Urothelium cell line (cell line): ENCODE measurements at regions not wholly inside any gene's neighbourhood (a gene's known extent, or its start where the extent isn't known, plus 50 kb on each side); places are given as distances from the start of the nearest gene placed in this dataset.
"Not testable (repeated sequence)": the region's sequence is repeated elsewhere in the genome, so short reads cannot be mapped to it uniquely, and the experiment has no call there.

Experiments used
- DNase-seq: peaks from one replicate; pipeline ENCODE4 v3.0.0; 2011; ENCODE audit warnings: low spot score, mixed read lengths
- FAIRE-seq: peaks from 2 replicates; lab custom pipeline; 2011; peaks lifted over from hg19 to GRCh38; lab: Jason Lieb, UNC

GRCh38 chr16:88325976-88326375, 56.8 kb upstream of the ZNF469 start:
- FAIRE-seq (no peak), DNase-seq (no peak)

- DNase-seq = no peak
- FAIRE-seq = no peak
Observed at GRCh38 chr16:88326611-88327485, 55.9 kb upstream of the ZNF469 start.

DNA sequence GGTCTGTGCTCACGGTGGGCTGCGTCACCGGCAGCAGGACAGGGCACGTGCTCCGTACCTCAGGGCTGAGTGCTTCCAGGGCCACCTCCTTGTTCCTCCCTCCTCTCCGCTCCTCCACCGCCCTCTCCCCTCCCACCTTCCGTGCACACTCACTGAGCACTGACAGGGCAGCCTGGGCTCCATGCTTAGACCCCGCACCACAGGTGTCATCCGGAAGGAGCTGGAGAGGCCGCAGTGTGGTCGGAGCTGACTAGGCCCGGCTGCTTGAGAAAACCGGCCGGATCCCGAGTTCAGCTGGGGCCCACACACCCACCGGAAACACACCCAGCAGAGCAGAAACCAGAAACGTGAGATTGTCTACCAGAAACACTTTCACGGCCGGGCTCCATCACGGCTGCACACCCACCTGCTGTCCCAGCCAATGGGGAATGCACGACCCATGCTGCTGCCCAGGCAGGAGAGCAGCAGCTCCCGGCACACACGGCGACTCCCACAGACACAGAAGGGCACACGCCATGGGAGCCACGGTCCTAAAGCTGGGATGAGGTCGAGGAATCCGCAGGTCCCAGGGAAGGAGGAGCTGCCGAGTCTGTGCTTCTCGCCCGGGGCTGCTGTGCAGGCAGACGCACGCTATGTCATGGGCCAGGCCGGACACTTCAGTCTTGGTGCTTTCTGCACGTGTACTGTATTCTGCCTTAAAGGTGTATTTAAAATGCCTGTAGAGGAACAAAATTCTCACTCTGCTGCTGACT, 55.0 kb upstream of the ZNF469 start:
- FAIRE-seq = no peak
- no peak for DNase-seq

- no peak for FAIRE-seq
Observed at GRCh38 chr16:88328313-88328980, 54.3 kb upstream of the ZNF469 start.

DNA sequence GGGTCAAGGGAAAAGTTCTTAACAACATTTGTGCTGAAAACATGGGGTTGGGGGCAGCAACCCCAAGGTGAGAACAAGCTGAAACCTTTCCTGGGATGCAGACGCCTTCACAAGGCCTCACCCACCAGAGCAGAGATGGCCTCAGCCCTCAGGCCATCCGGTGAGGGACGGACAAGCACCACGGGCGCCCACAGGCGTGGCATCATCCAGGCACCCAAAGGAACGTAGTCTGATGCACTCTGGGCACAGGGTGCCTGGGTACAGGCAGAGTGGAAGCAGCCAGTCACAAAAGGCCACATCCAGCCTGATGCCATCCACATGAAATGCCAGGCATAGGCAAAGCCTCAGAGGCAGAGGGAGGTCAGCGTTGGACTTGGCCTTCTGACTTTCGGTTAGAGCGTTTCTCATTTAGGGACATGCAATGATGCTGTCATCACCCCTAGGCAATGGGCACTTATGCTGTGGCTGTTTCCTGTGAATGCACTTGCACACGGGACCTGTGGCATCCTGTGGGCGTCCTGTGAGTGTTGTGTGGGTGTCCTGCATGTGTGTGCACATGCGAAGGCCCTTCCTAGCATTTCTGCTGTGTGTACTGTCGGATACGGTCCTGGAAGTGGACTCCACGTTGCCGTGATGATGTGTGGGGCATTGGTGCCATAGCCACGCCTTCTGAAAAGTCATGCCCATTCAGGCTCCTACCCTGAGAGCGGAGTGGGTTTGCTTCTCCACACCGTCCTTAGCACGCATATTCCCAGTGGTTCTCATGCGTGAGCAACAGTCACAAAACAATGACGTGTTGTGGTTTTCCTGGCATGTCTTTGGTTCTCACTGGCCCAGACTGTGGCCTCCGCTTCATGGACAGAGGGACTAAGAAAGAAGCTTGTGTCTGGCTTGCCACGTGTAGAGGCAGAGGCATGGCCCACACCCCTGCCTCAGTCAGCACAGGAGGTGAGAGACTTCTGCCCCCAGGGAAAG, 52.7 kb upstream of the ZNF469 start:
- FAIRE-seq = no peak
- DNase-seq = no peak

More at GRCh38 chr16:88328313-88328980, 54.3 kb upstream of the ZNF469 start:
- no peak for DNase-seq

- no peak for DNase-seq
- peak; percentile 99 for FAIRE-seq
Observed at GRCh38 chr16:88330971-88331890, 51.5 kb upstream of the ZNF469 start.

GRCh38 chr16:88331989-88332920, 50.5 kb upstream of the ZNF469 start:
- FAIRE-seq (no peak), DNase-seq (peak; percentile 94)

GRCh38 chr16:88332921-88333825, 49.6 kb upstream of the ZNF469 start:
- not testable (repeated sequence) for FAIRE-seq
- DNase-seq = peak; percentile 38
